ENCODE measurements at regions not wholly inside any gene's neighbourhood (a gene's known extent, or its start where the extent isn't known, plus 50 kb on each side); places are given as distances from the start of the nearest gene placed in this dataset.

GRCh38 chr13:33710924-33711323 lies 107.0 kb upstream of the RFC3 start:
- DNase-seq (ENCODE audit: low read depth in 2 of 2) = no peak

GRCh38 chr13:33711436-33711835 lies 106.5 kb upstream of the RFC3 start:
- DNase-seq (ENCODE audit: low read depth in 2 of 2) = no peak

GRCh38 chr13:33717775-33718174 lies 100.2 kb upstream of the RFC3 start:
- no peak for DNase-seq (ENCODE audit: low read depth in 2 of 2)

GRCh38 chr13:33721724-33722123 lies 96.2 kb upstream of the RFC3 start:
- DNase-seq (ENCODE audit: low read depth in 2 of 2) = no peak

- no peak for DNase-seq (ENCODE audit: low read depth in 2 of 2)
Observed at GRCh38 chr13:33722216-33722915, 95.6 kb upstream of the RFC3 start.

- DNase-seq (ENCODE audit: low read depth in 2 of 2) = no peak
Observed at GRCh38 chr13:33723365-33723764, 94.6 kb upstream of the RFC3 start.

GRCh38 chr13:33723772-33724435 lies 94.0 kb upstream of the RFC3 start:
- DNase-seq (ENCODE audit: low read depth in 2 of 2) = peak; percentile 32 to 35

- no peak for DNase-seq (ENCODE audit: low read depth in 2 of 2)
Observed at GRCh38 chr13:33725340-33725739, 92.6 kb upstream of the RFC3 start.

- no peak for DNase-seq (ENCODE audit: low read depth in 2 of 2)
Observed at GRCh38 chr13:33727297-33728083, 90.5 kb upstream of the RFC3 start.

GRCh38 chr13:33728271-33729037 lies 89.5 kb upstream of the RFC3 start:
- no peak for DNase-seq (ENCODE audit: low read depth in 2 of 2)

- DNase-seq (ENCODE audit: low read depth in 2 of 2) = no peak
Observed at GRCh38 chr13:33730147-33730546, 87.8 kb upstream of the RFC3 start.

- DNase-seq (ENCODE audit: low read depth in 2 of 2) = no peak
Observed at GRCh38 chr13:33730619-33731018, 87.3 kb upstream of the RFC3 start.

GRCh38 chr13:33735276-33735675 lies 82.7 kb upstream of the RFC3 start:
- DNase-seq (ENCODE audit: low read depth in 2 of 2) = no peak

- no peak for DNase-seq (ENCODE audit: low read depth in 2 of 2)
Observed at GRCh38 chr13:33739254-33739653, 78.7 kb upstream of the RFC3 start.

- DNase-seq (ENCODE audit: low read depth in 2 of 2) = no peak
Observed at GRCh38 chr13:33740134-33740538, 77.8 kb upstream of the RFC3 start.

GRCh38 chr13:33742321-33742720 lies 75.6 kb upstream of the RFC3 start:
- DNase-seq (ENCODE audit: low read depth in 2 of 2) = no peak

- DNase-seq (ENCODE audit: low read depth in 2 of 2) = no peak
Observed at GRCh38 chr13:33743438-33744368, 74.2 kb upstream of the RFC3 start.

- DNase-seq (ENCODE audit: low read depth in 2 of 2) = no peak
Observed at GRCh38 chr13:33744589-33745369, 73.2 kb upstream of the RFC3 start.

- no peak for DNase-seq (ENCODE audit: low read depth in 2 of 2)
Observed at GRCh38 chr13:33745370-33746324, 72.3 kb upstream of the RFC3 start.

All from stimulated activated CD8-positive, alpha-beta memory T cell treated with anti-CD3 and anti-CD28 coated beads, Interleukin-15, amount 100 ng/mL, for 48 hours (primary cell).